NT2/D1 (cell line): ENCODE measurements at regions not wholly inside any gene's neighbourhood (a gene's known extent, or its start where the extent isn't known, plus 50 kb on each side); places are given as distances from the start of the nearest gene placed in this dataset.

Experiments
- SUZ12 ChIP-seq: IDR thresholded peaks from 2 replicates; pipeline ENCODE4 v1.6.1; 2011; ENCODE audit not compliant: insufficient read length, insufficient read depth; ENCODE audit errors: extremely low read depth
- YY1 ChIP-seq: IDR thresholded peaks from 2 replicates; pipeline ENCODE4 v1.6.1; 2011; ENCODE audit not compliant: insufficient read length, insufficient read depth
- ZNF274 ChIP-seq: IDR thresholded peaks from 2 replicates; pipeline ENCODE4 v1.6.1; 2011; ENCODE audit warnings: mild to moderate bottlenecking, low read depth, low read length

GRCh38 chr7:113172726-113173125 is 54.4 kb upstream of the SMIM30 start:
- TF ChIP-seq SUZ12 (no peak), YY1 (no peak), ZNF274 (no peak)
